NCI-H2196 treated with DMSO at 0.1 percent for 48 hours (cell line): ENCODE measurements at regions not wholly inside any gene's neighbourhood (a gene's known extent, or its start where the extent isn't known, plus 50 kb on each side); places are given as distances from the start of the nearest gene placed in this dataset.

Experiments
- DNase-seq: peaks from one replicate; lab custom pipeline; 2025; ENCODE audit not compliant: unreplicated experiment; lab: John Stamatoyannopoulos, UW

GRCh38 chr14:97246648-97247047 lies 449.5 kb downstream of the VRK1 start:
- no peak for DNase-seq

- no peak for DNase-seq
Observed at GRCh38 chr14:97248973-97249372, 451.8 kb downstream of the VRK1 start.

DNA sequence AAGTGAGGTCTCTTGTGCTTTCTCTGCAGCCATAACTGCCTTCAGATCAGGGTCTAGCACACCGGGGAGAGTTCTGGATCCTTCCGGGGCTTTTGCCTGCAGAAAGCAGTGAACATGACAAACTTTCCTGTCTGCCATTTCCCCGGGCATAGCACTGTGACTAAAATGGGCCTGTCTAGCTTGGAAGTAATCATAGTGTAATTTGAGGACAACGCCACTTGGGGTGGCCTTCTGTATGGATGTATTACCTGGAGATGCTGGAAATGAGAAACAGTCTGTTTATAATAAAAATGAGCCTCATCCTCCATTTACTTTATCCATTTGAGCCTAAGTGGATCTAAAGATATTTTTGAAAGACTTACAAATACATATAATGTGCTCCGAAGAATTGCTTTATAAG lies 453.7 kb downstream of the VRK1 start:
- no peak for DNase-seq

- DNase-seq = no peak
Observed at GRCh38 chr14:97251491-97252155, 454.4 kb downstream of the VRK1 start.

DNA sequence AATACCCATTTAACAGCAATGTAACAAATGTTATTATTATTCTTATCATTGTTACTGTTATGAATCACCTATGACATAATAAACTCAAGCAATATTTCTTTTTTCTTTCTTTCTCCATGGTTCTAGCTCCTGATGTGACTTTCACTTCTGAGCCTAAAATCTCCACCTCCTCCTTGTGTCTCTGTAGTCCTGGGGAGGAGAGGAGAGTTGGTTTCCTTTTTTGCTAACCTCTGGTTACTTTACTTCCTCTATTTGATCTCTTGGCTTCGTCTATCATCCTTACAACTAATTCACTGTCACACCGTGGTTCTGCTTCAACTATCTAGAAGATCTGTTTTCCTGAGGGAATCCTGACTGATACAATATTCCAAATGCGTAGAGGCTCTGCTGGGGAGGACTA lies 456.6 kb downstream of the VRK1 start:
- DNase-seq = no peak

DNA sequence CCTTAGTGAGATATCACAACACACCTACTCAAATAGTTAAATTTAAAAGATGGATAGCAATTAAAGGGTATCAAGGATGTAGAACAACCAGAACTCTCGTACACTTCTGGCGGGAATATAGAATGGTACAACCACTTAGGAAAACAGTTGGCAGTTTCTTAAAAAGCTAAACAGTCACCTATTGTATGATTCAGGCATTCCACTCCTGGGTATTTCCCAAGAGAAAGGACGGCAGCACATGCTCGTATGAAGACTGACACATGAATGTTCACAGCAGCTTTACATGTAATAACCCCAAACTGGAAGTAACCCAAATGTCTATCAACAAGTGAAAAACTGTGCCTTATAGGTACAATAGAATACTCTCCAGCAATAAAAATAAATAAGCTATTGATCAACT lies 465.2 kb downstream of the VRK1 start:
- no peak for DNase-seq

GRCh38 chr14:97264516-97265230 lies 467.5 kb downstream of the VRK1 start:
- DNase-seq = no peak

DNA sequence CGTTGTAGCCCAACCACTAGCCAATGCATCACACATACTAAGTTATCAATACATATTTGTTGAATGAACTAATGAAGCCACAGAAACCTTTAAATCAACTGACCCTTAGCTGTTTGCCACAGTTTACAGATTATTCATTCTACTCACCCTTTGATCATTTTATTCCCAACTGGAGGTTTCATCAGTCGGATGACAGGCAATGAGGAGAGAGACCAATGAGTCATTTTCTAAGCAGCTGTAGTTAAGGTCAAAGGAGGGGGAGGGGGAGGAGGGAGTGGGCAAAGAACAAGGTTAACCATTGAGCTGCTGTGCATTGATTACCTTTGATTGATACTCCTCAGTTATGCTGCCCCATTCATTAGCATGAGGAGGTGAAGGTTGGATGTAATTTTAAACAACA lies 469.5 kb downstream of the VRK1 start:
- DNase-seq = no peak

GRCh38 chr14:97267509-97267908 lies 470.3 kb downstream of the VRK1 start:
- no peak for DNase-seq

- no peak for DNase-seq
Observed at GRCh38 chr14:97268097-97268496, 470.9 kb downstream of the VRK1 start.

DNA sequence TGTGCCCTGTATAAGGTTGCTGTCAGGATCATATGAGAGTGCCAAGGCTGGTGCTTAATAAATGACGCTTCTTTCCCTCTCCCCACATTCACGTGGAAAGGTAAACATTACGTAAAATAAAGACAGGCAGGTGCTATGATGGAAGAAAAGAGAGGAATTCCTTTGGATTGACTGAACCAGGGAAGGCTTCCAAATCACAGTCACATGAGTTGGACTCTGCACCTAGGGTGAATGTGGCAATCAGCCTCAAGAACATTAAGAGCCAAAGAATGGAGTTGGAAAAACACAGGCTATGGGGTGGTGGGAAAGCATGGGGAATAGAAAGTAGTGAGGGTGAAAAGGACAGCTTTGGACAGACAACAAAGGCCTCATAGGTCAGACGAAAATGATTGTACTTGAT lies 473.1 kb downstream of the VRK1 start:
- DNase-seq = no peak

- no peak for DNase-seq
Observed at GRCh38 chr14:97271451-97271960, 474.3 kb downstream of the VRK1 start.

DNA sequence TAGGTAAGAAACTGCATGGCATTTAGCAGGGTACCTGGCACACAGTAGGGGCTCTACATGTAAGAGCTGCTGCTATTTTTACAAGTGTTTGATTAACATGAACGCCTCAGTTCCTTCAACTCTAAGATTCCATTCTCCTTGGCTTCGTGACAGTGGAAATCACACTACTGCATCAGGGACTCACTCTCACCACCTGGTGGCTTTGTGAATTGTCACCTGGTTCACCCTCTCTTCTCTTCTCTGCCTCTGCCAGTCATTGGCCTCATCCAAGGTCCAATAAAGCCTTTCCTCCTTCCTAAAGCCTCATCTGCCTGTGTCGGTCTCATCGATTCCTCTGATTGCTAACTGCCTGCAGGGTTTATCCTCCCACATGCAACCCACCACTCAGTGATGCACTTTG lies 476.4 kb downstream of the VRK1 start:
- no peak for DNase-seq

DNA sequence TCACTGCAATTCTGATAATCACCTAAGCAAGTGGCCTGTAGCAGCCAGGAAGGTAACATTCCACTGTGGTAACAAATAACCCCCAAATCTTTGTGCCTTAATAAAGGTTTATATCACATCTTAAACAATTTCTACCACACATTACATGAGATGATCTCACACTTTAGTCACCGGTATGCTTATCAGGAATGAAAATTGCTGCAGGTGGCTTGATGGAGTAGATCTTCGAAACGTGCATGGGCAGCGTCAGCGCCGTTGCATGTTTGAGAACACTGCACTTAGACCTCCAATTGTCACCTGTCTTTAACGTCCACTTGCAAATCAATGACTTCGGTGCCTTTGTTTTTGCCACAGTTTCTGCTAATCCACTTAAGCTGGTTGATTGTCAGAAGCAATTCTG lies 477.4 kb downstream of the VRK1 start:
- no peak for DNase-seq

- DNase-seq = no peak
Observed at GRCh38 chr14:97275276-97275675, 478.1 kb downstream of the VRK1 start.

GRCh38 chr14:97276573-97276972 lies 479.4 kb downstream of the VRK1 start:
- DNase-seq = no peak

- no peak for DNase-seq
Observed at GRCh38 chr14:97277711-97278110, 480.5 kb downstream of the VRK1 start.

DNA sequence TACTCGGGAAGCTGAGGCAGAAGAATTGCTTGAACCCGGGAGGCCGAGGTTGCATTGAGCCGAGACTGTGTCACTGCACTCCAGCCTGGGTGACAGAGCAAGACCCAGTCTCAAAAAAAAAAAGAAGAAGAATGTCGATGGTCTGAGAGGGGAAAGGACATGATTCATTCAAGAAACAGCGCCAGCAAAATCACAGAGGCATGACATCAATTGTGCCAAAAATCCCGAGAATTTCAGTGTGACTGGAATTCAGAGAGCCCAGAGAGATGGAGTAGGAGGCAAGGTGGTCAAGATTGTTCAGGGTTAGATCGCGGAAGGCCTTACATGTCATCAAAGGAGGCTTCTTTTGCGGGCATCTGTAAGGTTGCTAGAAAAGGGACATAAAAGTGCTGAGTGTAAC lies 483.3 kb downstream of the VRK1 start:
- DNase-seq = no peak

DNA sequence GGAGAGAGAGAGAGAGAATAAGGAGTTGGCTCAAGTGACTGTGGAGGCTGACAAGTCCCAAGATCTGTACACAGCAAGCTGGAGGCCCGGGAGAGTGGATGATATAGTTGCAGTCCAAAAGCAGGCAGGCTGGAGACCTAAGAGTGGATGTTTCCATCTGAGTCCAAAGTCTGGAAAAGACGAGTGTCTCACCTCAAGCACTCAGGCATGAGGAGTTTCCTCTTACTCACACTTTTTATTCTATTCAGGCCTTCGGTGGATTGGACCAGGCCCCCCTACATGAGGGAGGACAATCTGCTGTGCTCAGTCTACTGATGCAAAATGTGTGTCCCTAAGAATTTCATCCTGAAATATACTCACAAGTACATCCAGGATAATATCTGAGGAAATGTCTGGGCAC lies 484.6 kb downstream of the VRK1 start:
- DNase-seq = no peak

GRCh38 chr14:97282210-97283004 lies 485.2 kb downstream of the VRK1 start:
- DNase-seq = no peak

GRCh38 chr14:97283005-97283403 lies 485.8 kb downstream of the VRK1 start:
- no peak for DNase-seq

GRCh38 chr14:97283426-97283825 lies 486.2 kb downstream of the VRK1 start:
- no peak for DNase-seq
